ENCODE measurements at regions not wholly inside any gene's neighbourhood (a gene's known extent, or its start where the extent isn't known, plus 50 kb on each side); places are given as distances from the start of the nearest gene placed in this dataset.
"Not testable (repeated sequence)": the region's sequence is repeated elsewhere in the genome, so short reads cannot be mapped to it uniquely, and the experiment has no call there.

DNA sequence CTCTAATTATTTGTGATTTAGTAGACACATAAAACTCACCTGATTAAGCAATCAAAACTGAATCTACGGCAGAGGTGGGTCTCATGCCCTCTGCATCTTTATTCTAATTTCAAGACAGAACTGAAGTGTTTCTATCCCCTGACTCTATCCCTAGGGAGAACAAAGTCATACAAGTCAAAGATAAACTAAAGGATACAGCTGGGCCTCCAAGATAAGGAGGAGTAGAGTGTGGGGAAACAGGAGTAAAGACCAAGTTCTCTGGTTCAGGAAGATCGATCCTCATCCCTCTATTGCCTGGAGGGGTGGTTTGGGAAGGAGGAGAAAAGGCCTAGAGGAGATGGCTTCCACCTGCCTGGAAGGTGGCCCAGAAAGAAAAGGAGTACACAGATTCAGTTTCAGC is 58.7 kb upstream of the BBX start:
- no peak for DNase-seq (ENCODE audit: low spot score)
- TF ChIP-seq, protein P1, sequence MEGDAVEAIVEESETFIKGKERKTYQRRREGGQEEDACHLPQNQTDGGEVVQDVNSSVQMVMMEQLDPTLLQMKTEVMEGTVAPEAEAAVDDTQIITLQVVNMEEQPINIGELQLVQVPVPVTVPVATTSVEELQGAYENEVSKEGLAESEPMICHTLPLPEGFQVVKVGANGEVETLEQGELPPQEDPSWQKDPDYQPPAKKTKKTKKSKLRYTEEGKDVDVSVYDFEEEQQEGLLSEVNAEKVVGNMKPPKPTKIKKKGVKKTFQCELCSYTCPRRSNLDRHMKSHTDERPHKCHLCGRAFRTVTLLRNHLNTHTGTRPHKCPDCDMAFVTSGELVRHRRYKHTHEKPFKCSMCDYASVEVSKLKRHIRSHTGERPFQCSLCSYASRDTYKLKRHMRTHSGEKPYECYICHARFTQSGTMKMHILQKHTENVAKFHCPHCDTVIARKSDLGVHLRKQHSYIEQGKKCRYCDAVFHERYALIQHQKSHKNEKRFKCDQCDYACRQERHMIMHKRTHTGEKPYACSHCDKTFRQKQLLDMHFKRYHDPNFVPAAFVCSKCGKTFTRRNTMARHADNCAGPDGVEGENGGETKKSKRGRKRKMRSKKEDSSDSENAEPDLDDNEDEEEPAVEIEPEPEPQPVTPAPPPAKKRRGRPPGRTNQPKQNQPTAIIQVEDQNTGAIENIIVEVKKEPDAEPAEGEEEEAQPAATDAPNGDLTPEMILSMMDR (IDR thresholded peaks at IDR 0.05): no peak
- Mint-ChIP-seq H3K36me3 (ENCODE audit: low read depth) (no peaks in the 10 kb centered on the region), H3K4me1 (ENCODE audit: low read depth) (no peaks in the 10 kb centered on the region), H3K27ac (ENCODE audit: unreplicated experiment) (no peak overlapping the region), H3K9me3 (ENCODE audit: low read depth) (no peaks in the 10 kb centered on the region), H3K4me3 (ENCODE audit: unreplicated experiment) (no peak overlapping the region), H3K27me3 (ENCODE audit: low read depth) (no peaks in the 10 kb centered on the region)

DNA sequence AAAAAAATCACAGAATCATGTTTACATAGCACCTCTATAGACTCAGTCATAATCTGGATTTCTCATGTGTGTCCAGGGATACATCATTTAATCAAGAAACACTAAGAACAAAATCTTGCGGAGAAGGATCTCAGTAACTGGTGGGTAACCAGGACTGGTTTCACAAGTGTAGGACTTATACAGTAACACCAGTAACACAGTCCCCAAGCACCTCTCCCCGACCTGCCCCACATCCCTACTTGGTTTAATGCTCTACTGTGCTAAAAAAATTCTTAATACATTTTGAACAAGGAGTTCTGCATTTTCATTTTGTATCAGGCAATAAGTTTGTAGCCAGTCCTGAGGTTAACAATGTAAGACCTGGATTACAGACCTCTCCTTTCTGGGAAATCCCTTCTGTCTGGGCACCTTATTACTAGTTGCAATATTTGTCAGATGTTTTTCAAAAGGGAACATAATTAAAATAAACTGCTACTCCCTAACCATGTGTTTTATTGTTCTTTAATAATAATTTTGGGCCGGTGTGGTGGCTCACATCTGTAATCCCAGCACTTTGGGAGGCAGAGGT is 57.6 kb upstream of the BBX start:
- no peaks in the 10 kb centered on the region for H3K27me3 Mint-ChIP-seq (ENCODE audit: low read depth)
- TF ChIP-seq, protein P1 (IDR thresholded peaks at IDR 0.05): no peak

DNA sequence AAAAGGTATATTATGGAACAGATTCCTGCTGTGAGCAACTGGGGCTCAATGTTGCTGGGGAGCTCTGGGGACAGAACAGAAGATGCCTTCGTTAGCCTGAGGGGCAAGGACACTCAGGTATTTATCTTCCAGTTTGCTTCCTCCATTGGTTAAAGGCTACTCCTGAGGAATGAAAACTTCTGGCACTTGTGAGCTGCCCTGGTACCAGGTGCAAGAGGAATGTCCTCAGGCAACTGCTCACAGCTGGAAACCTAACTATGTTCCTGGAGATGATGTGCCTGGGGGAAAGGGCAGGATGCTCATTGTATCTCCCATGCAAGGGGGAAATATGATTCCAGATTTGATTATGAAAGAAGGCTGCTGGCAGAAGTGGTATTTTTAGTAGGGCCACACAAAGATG is 54.0 kb upstream of the BBX start:
- peaks cover 5% of the 10 kb centered on the region for H3K4me1 Mint-ChIP-seq (ENCODE audit: low read depth)
- TF ChIP-seq, protein P1 (IDR thresholded peaks at IDR 0.05): no peak

More for the DNA sequence above, 57.6 kb upstream of the BBX start:
- Mint-ChIP-seq H3K36me3 (ENCODE audit: low read depth) (no peaks in the 10 kb centered on the region), H3K27ac (ENCODE audit: unreplicated experiment) (no peak overlapping the region), H3K4me1 (ENCODE audit: low read depth) (no peaks in the 10 kb centered on the region), H3K4me3 (ENCODE audit: unreplicated experiment) (no peak overlapping the region), H3K9me3 (ENCODE audit: low read depth) (no peaks in the 10 kb centered on the region)
- no peak for DNase-seq (ENCODE audit: low spot score)

DNA sequence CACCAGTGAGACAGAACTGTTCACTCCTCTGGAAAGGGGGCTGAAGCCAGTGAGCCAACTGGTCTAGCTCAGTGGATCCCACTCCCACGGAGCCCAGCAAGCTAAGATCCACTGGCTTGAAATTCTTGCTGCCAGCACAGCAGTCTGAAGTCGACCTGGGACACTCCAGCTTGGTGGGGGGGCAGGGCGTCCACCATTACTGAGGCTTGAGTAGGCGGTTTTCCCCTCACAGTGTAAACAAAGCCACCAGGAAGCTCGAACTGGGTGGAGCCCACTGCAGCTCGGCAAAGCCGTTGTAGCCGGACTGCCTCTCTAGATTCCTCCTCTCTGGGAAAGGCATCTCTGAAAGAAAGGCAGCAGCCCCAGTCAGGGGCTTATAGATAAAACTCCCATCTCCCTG is 52.3 kb upstream of the BBX start:
- not testable (repeated sequence) for H3K27me3 Mint-ChIP-seq (ENCODE audit: low read depth); H3K27ac Mint-ChIP-seq (ENCODE audit: unreplicated experiment); H3K4me3 Mint-ChIP-seq (ENCODE audit: unreplicated experiment); H3K4me1 Mint-ChIP-seq (ENCODE audit: low read depth); H3K36me3 Mint-ChIP-seq (ENCODE audit: low read depth); DNase-seq (ENCODE audit: low spot score)
- H3K9me3 Mint-ChIP-seq (ENCODE audit: low read depth): peaks cover 21% of the 10 kb centered on the region

More for the DNA sequence above, 54.0 kb upstream of the BBX start:
- DNase-seq (ENCODE audit: low spot score): no peak
- no peak overlapping the region for H3K27ac Mint-ChIP-seq (ENCODE audit: unreplicated experiment)
- no peaks in the 10 kb centered on the region for H3K27me3 Mint-ChIP-seq (ENCODE audit: low read depth)
- H3K36me3 Mint-ChIP-seq (ENCODE audit: low read depth): peaks cover 7% of the 10 kb centered on the region
- peaks cover 16% of the 10 kb centered on the region for H3K9me3 Mint-ChIP-seq (ENCODE audit: low read depth)
- H3K4me3 Mint-ChIP-seq (ENCODE audit: unreplicated experiment): no peak overlapping the region
